ENCODE measurements at regions not wholly inside any gene's neighbourhood (a gene's known extent, or its start where the extent isn't known, plus 50 kb on each side); places are given as distances from the start of the nearest gene placed in this dataset.

DNA sequence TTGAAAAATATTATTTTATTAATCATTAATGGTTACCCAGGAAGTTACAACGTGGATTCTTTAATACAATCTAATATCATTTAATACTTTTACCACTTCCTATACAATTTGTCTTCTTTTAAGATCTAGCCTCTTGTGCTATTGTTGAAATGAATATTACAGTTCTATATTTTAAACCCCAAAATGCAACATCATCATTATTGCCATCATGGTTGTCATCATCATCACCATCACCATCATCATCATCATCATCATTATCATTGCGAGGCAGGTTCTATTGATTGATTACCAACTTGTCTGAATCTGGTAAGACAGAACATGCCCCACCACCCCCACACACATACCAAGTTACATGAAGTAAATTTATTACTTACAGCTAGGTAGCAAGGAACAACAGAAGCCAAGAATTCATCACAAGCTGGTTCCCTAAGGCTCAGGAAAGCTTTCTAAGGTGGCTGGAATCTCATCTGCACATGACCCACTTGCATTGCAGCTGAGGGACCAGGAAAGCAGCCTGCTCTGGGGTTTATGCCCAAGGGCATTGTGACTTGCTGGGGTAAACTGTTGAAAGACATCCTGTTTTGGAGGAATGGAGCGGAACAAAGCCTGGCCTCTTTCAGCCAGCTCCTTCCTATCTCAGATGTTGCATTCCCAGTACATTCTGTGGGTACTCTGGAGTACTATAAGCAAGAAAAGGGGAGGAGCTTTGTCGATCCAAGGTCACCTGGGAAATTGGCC is 418.1 kb downstream of the PRR16 start:
- no peak overlapping the region for H3K27ac ChIP-seq
- no peak for TF ChIP-seq ZFX (IDR thresholded peaks at IDR 0.05; ENCODE audit: borderline replicate concordance)
- TF ChIP-seq, protein P1, sequence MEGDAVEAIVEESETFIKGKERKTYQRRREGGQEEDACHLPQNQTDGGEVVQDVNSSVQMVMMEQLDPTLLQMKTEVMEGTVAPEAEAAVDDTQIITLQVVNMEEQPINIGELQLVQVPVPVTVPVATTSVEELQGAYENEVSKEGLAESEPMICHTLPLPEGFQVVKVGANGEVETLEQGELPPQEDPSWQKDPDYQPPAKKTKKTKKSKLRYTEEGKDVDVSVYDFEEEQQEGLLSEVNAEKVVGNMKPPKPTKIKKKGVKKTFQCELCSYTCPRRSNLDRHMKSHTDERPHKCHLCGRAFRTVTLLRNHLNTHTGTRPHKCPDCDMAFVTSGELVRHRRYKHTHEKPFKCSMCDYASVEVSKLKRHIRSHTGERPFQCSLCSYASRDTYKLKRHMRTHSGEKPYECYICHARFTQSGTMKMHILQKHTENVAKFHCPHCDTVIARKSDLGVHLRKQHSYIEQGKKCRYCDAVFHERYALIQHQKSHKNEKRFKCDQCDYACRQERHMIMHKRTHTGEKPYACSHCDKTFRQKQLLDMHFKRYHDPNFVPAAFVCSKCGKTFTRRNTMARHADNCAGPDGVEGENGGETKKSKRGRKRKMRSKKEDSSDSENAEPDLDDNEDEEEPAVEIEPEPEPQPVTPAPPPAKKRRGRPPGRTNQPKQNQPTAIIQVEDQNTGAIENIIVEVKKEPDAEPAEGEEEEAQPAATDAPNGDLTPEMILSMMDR (IDR thresholded peaks at IDR 0.05) = no peak

DNA sequence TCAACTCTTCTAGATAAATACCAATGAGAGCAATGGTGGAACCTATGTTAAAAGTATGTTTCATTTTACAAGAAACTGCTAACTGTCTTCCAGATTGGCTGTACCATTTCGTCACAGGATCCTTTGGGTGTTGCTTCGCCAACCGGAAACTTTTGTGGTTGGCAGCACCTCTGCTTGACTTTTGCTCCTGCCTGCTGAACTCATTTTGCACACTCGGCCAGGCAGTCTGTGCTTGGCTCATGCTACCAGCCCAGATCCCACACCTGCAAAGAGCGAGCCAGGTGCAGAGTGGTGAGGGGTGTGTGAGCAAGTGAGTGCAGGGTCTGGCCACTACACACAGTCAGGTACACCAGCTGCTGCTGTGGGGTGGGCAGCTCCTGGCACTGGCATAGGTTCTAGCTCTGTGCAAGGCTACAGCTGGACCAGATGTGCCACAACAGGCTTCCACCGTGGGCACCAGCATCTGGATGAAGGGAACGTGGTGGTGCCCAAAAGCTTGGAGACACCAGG is 422.3 kb downstream of the PRR16 start:
- TF ChIP-seq, protein P1 (IDR thresholded peaks at IDR 0.05) = no peak
- no peak for TF ChIP-seq ZFX (IDR thresholded peaks at IDR 0.05; ENCODE audit: borderline replicate concordance)
- no peak overlapping the region for H3K27ac ChIP-seq

DNA sequence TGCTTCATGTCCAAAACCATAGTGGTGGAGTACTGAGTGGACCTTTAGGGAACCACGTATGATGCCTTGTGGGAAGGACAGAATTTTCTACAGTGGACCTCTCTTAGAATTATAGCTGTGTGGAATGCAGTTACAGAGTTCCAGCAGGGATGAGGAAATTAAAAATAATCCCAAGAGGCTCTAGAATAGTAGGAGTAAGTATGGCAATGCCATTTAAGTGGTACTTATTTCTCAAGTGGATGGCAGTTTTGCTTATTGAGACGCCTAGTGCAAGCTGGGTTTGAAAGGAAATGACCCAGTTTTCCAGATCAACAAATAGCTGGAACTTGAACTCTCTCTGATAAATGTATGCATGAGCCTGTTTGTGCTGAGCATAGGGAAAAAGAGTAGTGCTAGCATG is 431.6 kb downstream of the PRR16 start:
- no peak for TF ChIP-seq ZFX (IDR thresholded peaks at IDR 0.05; ENCODE audit: borderline replicate concordance)
- TF ChIP-seq, protein P1 (IDR thresholded peaks at IDR 0.05) = no peak
- no peak overlapping the region for H3K27ac ChIP-seq

DNA sequence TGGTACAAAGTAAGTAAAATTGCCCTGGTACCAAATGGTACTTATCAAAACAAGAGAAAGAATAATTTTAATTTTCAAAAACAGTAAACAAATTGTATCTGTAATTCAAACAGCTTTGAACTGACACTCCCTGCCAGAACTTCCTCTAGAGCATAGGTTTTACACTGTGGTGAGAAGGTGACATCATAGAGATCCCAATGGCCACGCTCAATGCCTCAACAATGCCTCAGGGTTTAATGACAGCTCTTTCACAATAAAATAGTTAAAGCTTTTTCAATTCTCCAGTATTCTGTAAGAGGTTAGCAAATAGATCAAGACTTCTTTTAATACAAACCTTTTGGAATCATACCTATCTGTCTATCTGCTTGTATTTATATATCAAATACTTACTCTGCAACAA is 437.1 kb downstream of the PRR16 start:
- no peak for TF ChIP-seq ZFX (IDR thresholded peaks at IDR 0.05; ENCODE audit: borderline replicate concordance)
- TF ChIP-seq, protein P1 (IDR thresholded peaks at IDR 0.05) = no peak
- no peak overlapping the region for H3K27ac ChIP-seq

DNA sequence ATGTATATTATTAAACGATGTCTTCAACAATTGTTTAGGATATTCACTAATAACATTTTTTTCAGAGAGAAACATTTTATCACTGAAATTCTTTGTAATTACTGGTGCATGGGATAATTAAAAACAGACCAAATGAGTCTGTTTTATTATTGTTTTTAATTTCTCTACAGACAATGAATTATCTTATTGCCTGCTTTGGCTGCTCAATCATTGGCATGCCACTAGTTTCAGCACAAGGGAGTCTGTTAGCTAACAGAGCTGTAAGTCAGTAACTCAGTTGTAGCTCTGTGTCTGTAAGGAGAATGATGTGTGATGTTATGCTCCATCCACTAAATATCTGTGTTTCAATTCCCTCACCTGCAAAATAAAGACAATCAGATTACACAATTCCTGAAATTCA is 443.9 kb downstream of the PRR16 start:
- no peak overlapping the region for H3K27ac ChIP-seq
- TF ChIP-seq, protein P1 (IDR thresholded peaks at IDR 0.05) = no peak
- TF ChIP-seq ZFX (IDR thresholded peaks at IDR 0.05; ENCODE audit: borderline replicate concordance) = no peak

DNA sequence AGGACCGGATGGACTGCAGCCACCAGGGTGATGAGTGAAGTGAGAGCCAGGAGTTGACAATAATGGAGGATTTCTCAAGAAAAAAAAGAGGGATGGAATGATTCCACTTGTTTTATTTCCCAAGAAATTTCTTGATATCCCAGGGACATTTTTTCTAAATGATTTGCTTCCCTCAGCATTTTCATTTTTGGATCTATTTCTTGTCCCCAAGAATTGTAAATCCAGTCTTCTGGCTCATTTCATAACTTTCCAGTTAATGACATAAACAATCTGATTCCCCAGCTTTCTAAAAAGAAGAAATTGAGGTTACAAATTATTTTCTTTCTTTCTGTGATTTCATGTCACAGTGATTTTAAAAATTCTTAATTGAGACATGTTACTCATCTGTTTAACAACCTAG is 446.5 kb downstream of the PRR16 start:
- H3K27ac ChIP-seq = no peak overlapping the region
- TF ChIP-seq, protein P1 (IDR thresholded peaks at IDR 0.05) = no peak
- TF ChIP-seq ZFX (IDR thresholded peaks at IDR 0.05; ENCODE audit: borderline replicate concordance) = no peak

DNA sequence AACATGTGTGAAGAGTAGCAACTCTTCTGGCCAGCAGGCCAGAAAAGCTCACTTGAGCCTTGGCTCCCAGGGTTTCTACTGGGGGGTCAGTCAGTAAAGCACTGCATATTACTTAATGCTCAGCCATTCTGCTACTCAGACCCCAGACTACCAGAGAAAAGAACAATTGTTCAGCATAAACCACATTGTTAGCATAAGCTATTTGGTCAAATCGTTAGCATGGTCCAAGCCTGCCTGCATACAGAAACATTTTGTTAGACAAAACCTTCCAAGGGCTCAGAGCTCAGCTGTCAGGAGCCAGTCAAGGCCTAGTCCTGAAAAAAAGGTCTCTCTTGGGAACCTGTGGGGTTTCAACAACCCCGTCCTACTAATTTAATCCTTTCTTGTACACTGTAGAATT is 449.3 kb downstream of the PRR16 start:
- no peak for TF ChIP-seq ZFX (IDR thresholded peaks at IDR 0.05; ENCODE audit: borderline replicate concordance)
- TF ChIP-seq, protein P1 (IDR thresholded peaks at IDR 0.05) = no peak
- no peak overlapping the region for H3K27ac ChIP-seq

All from 22Rv1 (cell line).